Astrocyte (in vitro differentiated cells and primary cell): ENCODE measurements at regions not wholly inside any gene's neighbourhood (a gene's known extent, or its start where the extent isn't known, plus 50 kb on each side); places are given as distances from the start of the nearest gene placed in this dataset.

ENCODE experiments used
- DNase-seq: peaks from one replicate; pipeline ENCODE4 v3.0.0-alpha.2; 2010; ENCODE audit warnings: low read depth
- FAIRE-seq: peaks from 2 replicates; lab custom pipeline; 2011; peaks lifted over from hg19 to GRCh38; lab: Jason Lieb, UNC
- H2AFZ ChIP-seq: 2 replicates; pipeline ENCODE4 v1.6.0; 2012; ENCODE audit warnings: low read depth, low read length, inconsistent platforms
- H3K27ac ChIP-seq: 2 replicates; pipeline ENCODE4 v1.5.1; 2011; ENCODE audit warnings: low read depth, low read length, inconsistent platforms
- H3K27me3 ChIP-seq: 2 replicates; pipeline ENCODE4 v1.6.0; 2011; ENCODE audit warnings: low read length, inconsistent platforms; ENCODE audit not compliant: insufficient read depth
- H3K36me3 ChIP-seq: 2 replicates; pipeline ENCODE4 v1.5.1; 2011; ENCODE audit warnings: low read length, inconsistent platforms; ENCODE audit not compliant: insufficient read depth
- H3K4me1 ChIP-seq: 2 replicates; pipeline ENCODE4 v1.5.1; 2011; ENCODE audit warnings: low read length, inconsistent platforms; ENCODE audit not compliant: insufficient read depth
- H3K4me2 ChIP-seq: 2 replicates; pipeline ENCODE4 v1.6.0; 2012; ENCODE audit warnings: low read length, inconsistent platforms
- H3K4me3 ChIP-seq: 2 replicates; pipeline ENCODE4 v1.5.1; 2011; ENCODE audit warnings: low read depth, mild to moderate bottlenecking, low read length, inconsistent platforms; ENCODE audit not compliant: insufficient read depth
- H3K79me2 ChIP-seq: 2 replicates; pipeline ENCODE4 v1.6.0; 2012; ENCODE audit warnings: mild to moderate bottlenecking, low read length, inconsistent platforms; ENCODE audit not compliant: insufficient read depth
- H3K9ac ChIP-seq: 2 replicates; pipeline ENCODE4 v1.6.0; 2012; ENCODE audit warnings: mild to moderate bottlenecking, low read length, inconsistent platforms
- H3K9me3 ChIP-seq: 2 replicates; pipeline ENCODE4 v1.5.1; 2012; ENCODE audit warnings: low read depth, mild to moderate bottlenecking, low read length, inconsistent platforms; ENCODE audit not compliant: insufficient read depth
- H4K20me1 ChIP-seq: 2 replicates; pipeline ENCODE4 v1.6.0; 2012; ENCODE audit warnings: low read length, inconsistent platforms; ENCODE audit not compliant: insufficient read depth
- H3K27ac Mint-ChIP-seq: one replicate; pipeline ENCODE4 v1.8.0; 2021; ENCODE audit warnings: mild to moderate bottlenecking, mixed read lengths; ENCODE audit not compliant: unreplicated experiment
- H3K27me3 Mint-ChIP-seq: one replicate; pipeline ENCODE4 v1.8.0; 2021; ENCODE audit warnings: low read depth, mixed read lengths; ENCODE audit not compliant: unreplicated experiment
- H3K36me3 Mint-ChIP-seq: one replicate; pipeline ENCODE4 v1.8.0; 2021; ENCODE audit warnings: low read depth, mixed read lengths; ENCODE audit not compliant: unreplicated experiment
- H3K4me1 Mint-ChIP-seq: one replicate; pipeline ENCODE4 v1.8.0; 2021; ENCODE audit warnings: low read depth, mixed read lengths; ENCODE audit not compliant: unreplicated experiment
- H3K4me3 Mint-ChIP-seq: one replicate; pipeline ENCODE4 v1.8.0; 2021; ENCODE audit warnings: mild to moderate bottlenecking, moderate library complexity, mixed read lengths; ENCODE audit not compliant: unreplicated experiment
- H3K9me3 Mint-ChIP-seq: one replicate; pipeline ENCODE4 v1.8.0; 2021; ENCODE audit warnings: mild to moderate bottlenecking, mixed read lengths; ENCODE audit not compliant: unreplicated experiment
- EZH2 ChIP-seq: IDR thresholded peaks from 2 replicates; pipeline ENCODE4 v1.6.1; 2012; ENCODE audit warnings: mild to moderate bottlenecking, low read length, inconsistent platforms; ENCODE audit not compliant: insufficient read depth
- TF ChIP-seq, protein P1 (sequence below): IDR thresholded peaks from 2 replicates; pipeline ENCODE4 v1.5.1; 2011; ENCODE audit warnings: low read depth, mild to moderate bottlenecking, inconsistent platforms, low read length, moderate library complexity; ENCODE audit not compliant: insufficient read depth

DNA sequence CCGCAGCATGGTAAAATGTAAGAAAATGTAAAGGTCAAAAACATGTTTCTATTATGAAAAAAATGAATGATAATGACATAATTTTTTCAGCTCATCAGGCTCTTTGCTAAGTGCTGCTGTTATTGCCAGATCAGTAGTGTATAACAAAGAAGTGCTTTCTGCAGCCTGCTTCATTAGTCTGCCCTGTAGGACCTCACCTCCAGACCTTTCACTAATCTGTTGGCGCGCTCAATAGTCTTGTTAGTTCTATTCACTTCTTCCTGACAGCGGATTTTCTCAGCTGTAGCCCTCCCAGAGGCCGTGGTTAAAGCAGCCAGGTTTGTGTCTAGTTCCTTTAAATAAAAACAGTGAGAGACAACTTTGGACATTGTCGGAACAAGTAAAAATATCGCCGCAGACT is 97.7 kb downstream of the CDCA7 start:
- Histone ChIP-seq H2AFZ (no peak overlapping the region), H3K4me1 (no peaks in the 10 kb centered on the region), H3K9ac (no peak overlapping the region), H3K79me2 (no peaks in the 10 kb centered on the region), H3K4me2 (no peak overlapping the region), H3K9me3 (no peaks in the 10 kb centered on the region), H3K4me3 (no peak overlapping the region), H3K36me3 (no peaks in the 10 kb centered on the region), H4K20me1 (no peaks in the 10 kb centered on the region), H3K27ac (no peak overlapping the region), H3K27me3 (no peaks in the 10 kb centered on the region)
- FAIRE-seq = no peak
- no peaks in the 10 kb centered on the region for H3K36me3 Mint-ChIP-seq
- TF ChIP-seq, protein P1, sequence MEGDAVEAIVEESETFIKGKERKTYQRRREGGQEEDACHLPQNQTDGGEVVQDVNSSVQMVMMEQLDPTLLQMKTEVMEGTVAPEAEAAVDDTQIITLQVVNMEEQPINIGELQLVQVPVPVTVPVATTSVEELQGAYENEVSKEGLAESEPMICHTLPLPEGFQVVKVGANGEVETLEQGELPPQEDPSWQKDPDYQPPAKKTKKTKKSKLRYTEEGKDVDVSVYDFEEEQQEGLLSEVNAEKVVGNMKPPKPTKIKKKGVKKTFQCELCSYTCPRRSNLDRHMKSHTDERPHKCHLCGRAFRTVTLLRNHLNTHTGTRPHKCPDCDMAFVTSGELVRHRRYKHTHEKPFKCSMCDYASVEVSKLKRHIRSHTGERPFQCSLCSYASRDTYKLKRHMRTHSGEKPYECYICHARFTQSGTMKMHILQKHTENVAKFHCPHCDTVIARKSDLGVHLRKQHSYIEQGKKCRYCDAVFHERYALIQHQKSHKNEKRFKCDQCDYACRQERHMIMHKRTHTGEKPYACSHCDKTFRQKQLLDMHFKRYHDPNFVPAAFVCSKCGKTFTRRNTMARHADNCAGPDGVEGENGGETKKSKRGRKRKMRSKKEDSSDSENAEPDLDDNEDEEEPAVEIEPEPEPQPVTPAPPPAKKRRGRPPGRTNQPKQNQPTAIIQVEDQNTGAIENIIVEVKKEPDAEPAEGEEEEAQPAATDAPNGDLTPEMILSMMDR = no peak
- no peak for DNase-seq
- H3K27ac Mint-ChIP-seq = no peak overlapping the region
- peaks cover 2% of the 10 kb centered on the region for H3K9me3 Mint-ChIP-seq
- H3K4me1 Mint-ChIP-seq = peaks cover under 1% of the 10 kb centered on the region
- H3K4me3 Mint-ChIP-seq = no peak overlapping the region
- H3K27me3 Mint-ChIP-seq = peaks cover 1% of the 10 kb centered on the region

DNA sequence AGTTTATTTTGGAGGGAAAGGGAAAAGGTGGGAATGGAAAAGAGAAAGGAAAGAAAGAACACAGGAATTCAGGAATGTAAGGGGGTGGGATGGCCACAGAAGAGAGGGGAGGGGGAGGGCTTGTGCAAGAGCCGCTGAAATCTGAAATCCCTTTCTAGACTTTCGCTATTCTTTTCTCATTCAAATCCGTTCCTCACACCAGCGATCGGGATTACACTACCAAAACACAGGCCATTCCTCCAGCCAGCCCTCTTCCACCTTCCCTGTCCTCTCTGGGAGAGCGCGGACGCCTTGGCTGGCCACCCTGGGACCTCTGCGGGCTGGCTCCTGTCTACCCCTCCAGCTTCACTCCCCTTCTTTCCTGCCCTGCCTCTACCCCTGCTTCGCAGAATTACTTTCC is 102.3 kb downstream of the CDCA7 start:
- H3K27ac ChIP-seq = no peak overlapping the region
- H3K27me3 ChIP-seq = no peaks in the 10 kb centered on the region
- H4K20me1 ChIP-seq = no peaks in the 10 kb centered on the region
- no peaks in the 10 kb centered on the region for H3K4me1 ChIP-seq
- DNase-seq (no peak), FAIRE-seq (no peak)
- no peaks in the 10 kb centered on the region for H3K9me3 ChIP-seq
- H3K36me3 ChIP-seq = no peaks in the 10 kb centered on the region
- H3K27me3 Mint-ChIP-seq = peaks cover 5% of the 10 kb centered on the region
- H3K79me2 ChIP-seq = no peaks in the 10 kb centered on the region
- H3K27ac Mint-ChIP-seq = no peak overlapping the region
- no peak overlapping the region for H3K4me2 ChIP-seq
- H3K4me3 ChIP-seq = no peak overlapping the region
- H2AFZ ChIP-seq = no peak overlapping the region
- H3K36me3 Mint-ChIP-seq = no peaks in the 10 kb centered on the region
- peaks cover 2% of the 10 kb centered on the region for H3K9me3 Mint-ChIP-seq
- no peak overlapping the region for H3K4me3 Mint-ChIP-seq
- peaks cover 2% of the 10 kb centered on the region for H3K4me1 Mint-ChIP-seq
- TF ChIP-seq, protein P1 = no peak
- no peak for TF ChIP-seq EZH2
- no peak overlapping the region for H3K9ac ChIP-seq

DNA sequence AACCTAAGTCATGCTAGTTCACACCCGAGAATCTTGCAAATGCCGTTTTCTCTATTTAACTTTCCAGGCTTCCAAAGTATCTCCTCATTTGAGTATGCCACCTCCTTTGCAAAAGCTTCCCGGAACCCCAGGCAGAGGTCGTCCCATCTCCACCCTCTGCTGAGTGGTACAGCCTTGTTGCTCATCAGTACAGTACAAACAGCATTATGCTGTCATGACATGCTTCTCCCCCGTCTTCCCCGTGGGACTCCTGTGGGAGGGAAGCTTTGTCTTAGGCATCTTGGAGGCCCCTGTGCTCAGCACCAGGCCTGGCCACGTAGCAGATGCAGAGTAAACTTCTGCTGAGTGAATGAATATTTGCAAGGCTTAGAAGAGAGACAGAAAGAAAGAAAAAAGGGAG is 102.7 kb downstream of the CDCA7 start:
- H3K9me3 Mint-ChIP-seq = peaks cover 2% of the 10 kb centered on the region
- Histone ChIP-seq H3K4me3 (no peak overlapping the region), H2AFZ (no peak overlapping the region), H4K20me1 (no peaks in the 10 kb centered on the region), H3K9me3 (no peaks in the 10 kb centered on the region), H3K4me2 (no peak overlapping the region), H3K27me3 (no peaks in the 10 kb centered on the region), H3K79me2 (no peaks in the 10 kb centered on the region), H3K27ac (no peak overlapping the region), H3K36me3 (no peaks in the 10 kb centered on the region), H3K4me1 (no peaks in the 10 kb centered on the region), H3K9ac (no peak overlapping the region)
- H3K27ac Mint-ChIP-seq = no peak overlapping the region
- DNase-seq (no peak), FAIRE-seq (no peak)
- TF ChIP-seq, protein P1 = no peak
- TF ChIP-seq EZH2 = no peak
- peaks cover 5% of the 10 kb centered on the region for H3K27me3 Mint-ChIP-seq
- H3K4me3 Mint-ChIP-seq = no peak overlapping the region
- H3K4me1 Mint-ChIP-seq = peaks cover 2% of the 10 kb centered on the region
- no peaks in the 10 kb centered on the region for H3K36me3 Mint-ChIP-seq
